ENCODE measurements at regions not wholly inside any gene's neighbourhood (a gene's known extent, or its start where the extent isn't known, plus 50 kb on each side); places are given as distances from the start of the nearest gene placed in this dataset.

GRCh38 chr12:34377243-34378035, 355.1 kb downstream of the ALG10 start:
- TF ChIP-seq HIVEP1 (CRISPR knock-in tag; IDR thresholded peaks at IDR 0.05) (no peak), MBD4 (IDR thresholded peaks at IDR 0.05; ENCODE audit: borderline replicate concordance, low read length) (no peak), E2F1 (CRISPR knock-in tag; IDR thresholded peaks at IDR 0.05) (no peak), EHMT2 (IDR thresholded peaks at IDR 0.05; ENCODE audit: borderline replicate concordance, low read depth, low read length) (no peak), CTCF (CRISPR knock-in tag; IDR thresholded peaks at IDR 0.05) (no peak), EZH2 (conservative IDR thresholded peaks at IDR 0.05; ENCODE audit: low read depth, low read length) (no peak), PATZ1 (CRISPR knock-in tag; IDR thresholded peaks at IDR 0.05) (no peak), NR2F1 (CRISPR knock-in tag; IDR thresholded peaks at IDR 0.05) (no peak), MLX (CRISPR knock-in tag; IDR thresholded peaks at IDR 0.05) (no peak), CHCHD3 (CRISPR knock-in tag; IDR thresholded peaks at IDR 0.05) (no peak), MEIS2 (CRISPR knock-in tag; IDR thresholded peaks at IDR 0.05) (no peak), IRF1 (CRISPR knock-in tag; IDR thresholded peaks at IDR 0.05; ENCODE audit: low read depth) (no peak), CHD2 (IDR thresholded peaks at IDR 0.05; ENCODE audit: low read depth, low read length) (no peak), ZBTB44 (CRISPR knock-in tag; IDR thresholded peaks at IDR 0.05) (no peak)

Measured in HepG2 (cell line).